ENCODE measurements at regions not wholly inside any gene's neighbourhood (a gene's known extent, or its start where the extent isn't known, plus 50 kb on each side); places are given as distances from the start of the nearest gene placed in this dataset.
A peak's percentile ranks its signal among the peaks of the same experiment; 100 is the strongest.
"Not testable (repeated sequence)": the region's sequence is repeated elsewhere in the genome, so short reads cannot be mapped to it uniquely, and the experiment has no call there.

GRCh38 chr5:87608385-87608784 lies 195.7 kb upstream of the CCNH start:
- no peak for DNase-seq (ENCODE audit: low spot score)

GRCh38 chr5:87605663-87606062 lies 192.9 kb upstream of the CCNH start:
- DNase-seq (ENCODE audit: low spot score): no peak

GRCh38 chr5:87599778-87600177 lies 187.0 kb upstream of the CCNH start:
- DNase-seq (ENCODE audit: low spot score): no peak

GRCh38 chr5:87598460-87598859 lies 185.7 kb upstream of the CCNH start:
- no peak for DNase-seq (ENCODE audit: low spot score)

GRCh38 chr5:87594566-87594965 lies 181.8 kb upstream of the CCNH start:
- no peak for DNase-seq (ENCODE audit: low spot score)

- DNase-seq (ENCODE audit: low spot score): no peak
These were observed 176.9 kb upstream of the CCNH start for GRCh38 chr5:87589587-87589986.

- no peak for DNase-seq (ENCODE audit: low spot score)
These were observed 175.6 kb upstream of the CCNH start for GRCh38 chr5:87588316-87588715.

GRCh38 chr5:87583704-87584103 lies 171.0 kb upstream of the CCNH start:
- not testable (repeated sequence) for DNase-seq (ENCODE audit: low spot score)

- no peak for DNase-seq (ENCODE audit: low spot score)
These were observed 169.4 kb upstream of the CCNH start for GRCh38 chr5:87582149-87582548.

- DNase-seq (ENCODE audit: low spot score): no peak
These were observed 168.9 kb upstream of the CCNH start for GRCh38 chr5:87581661-87582060.

GRCh38 chr5:87579678-87580077 lies 166.9 kb upstream of the CCNH start:
- no peak for DNase-seq (ENCODE audit: low spot score)

- no peak for DNase-seq (ENCODE audit: low spot score)
These were observed 164.1 kb upstream of the CCNH start for GRCh38 chr5:87576867-87577266.

- not testable (repeated sequence) for DNase-seq (ENCODE audit: low spot score)
These were observed 163.6 kb upstream of the CCNH start for GRCh38 chr5:87576306-87576705.

- no peak for DNase-seq (ENCODE audit: low spot score)
These were observed 161.4 kb upstream of the CCNH start for GRCh38 chr5:87574106-87574505.

GRCh38 chr5:87572611-87573010 lies 159.9 kb upstream of the CCNH start:
- DNase-seq (ENCODE audit: low spot score): no peak

- no peak for DNase-seq (ENCODE audit: low spot score)
These were observed 159.4 kb upstream of the CCNH start for GRCh38 chr5:87572090-87572489.

- no peak for DNase-seq (ENCODE audit: low spot score)
These were observed 157.6 kb upstream of the CCNH start for GRCh38 chr5:87570366-87570765.

GRCh38 chr5:87562068-87562467 lies 149.3 kb upstream of the CCNH start:
- no peak for DNase-seq (ENCODE audit: low spot score)

- DNase-seq (ENCODE audit: low spot score): no peak
These were observed 147.8 kb upstream of the CCNH start for GRCh38 chr5:87560528-87560927.

GRCh38 chr5:87551911-87552310 lies 139.2 kb upstream of the CCNH start:
- DNase-seq (ENCODE audit: low spot score): no peak

- no peak for DNase-seq (ENCODE audit: low spot score)
These were observed 128.9 kb upstream of the CCNH start for GRCh38 chr5:87541676-87542075.

GRCh38 chr5:87541033-87541432 lies 128.3 kb upstream of the CCNH start:
- DNase-seq (ENCODE audit: low spot score): peak; percentile 36

GRCh38 chr5:87539839-87540238 lies 127.1 kb upstream of the CCNH start:
- no peak for DNase-seq (ENCODE audit: low spot score)

GRCh38 chr5:87536365-87536764 lies 123.6 kb upstream of the CCNH start:
- no peak for DNase-seq (ENCODE audit: low spot score)

GRCh38 chr5:87535706-87536105 lies 123.0 kb upstream of the CCNH start:
- DNase-seq (ENCODE audit: low spot score): no peak
